OCI-M2 (cell line): ENCODE measurements at regions not wholly inside any gene's neighbourhood (a gene's known extent, or its start where the extent isn't known, plus 50 kb on each side); places are given as distances from the start of the nearest gene placed in this dataset.

ENCODE experiments used
- DNase-seq: peaks from one replicate; lab custom pipeline; 2025; ENCODE audit not compliant: unreplicated experiment; lab: John Stamatoyannopoulos, UW

DNA sequence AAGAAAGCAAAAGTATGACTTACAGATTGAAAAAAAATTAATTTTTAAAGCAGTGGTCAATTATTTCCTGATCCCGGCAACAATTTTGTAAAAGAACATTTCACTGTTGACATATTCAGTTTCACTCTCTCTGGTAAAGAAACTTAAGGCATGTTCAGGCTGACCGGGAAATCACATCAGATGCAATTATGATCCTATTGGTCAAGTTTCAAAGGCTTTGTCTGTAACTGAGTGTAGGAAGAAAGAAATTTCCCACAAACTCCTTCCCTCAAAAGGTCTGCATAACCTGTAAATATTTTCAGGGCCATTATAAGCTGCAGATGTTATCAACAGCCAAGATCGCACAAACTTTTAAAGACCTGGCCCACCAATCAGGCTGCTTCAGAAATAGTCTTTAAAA lies 205.4 kb upstream of the IGF1R start:
- no peak for DNase-seq

- DNase-seq, result no peak
These were observed 204.8 kb upstream of the IGF1R start for GRCh38 chr15:98443526-98443925.

DNA sequence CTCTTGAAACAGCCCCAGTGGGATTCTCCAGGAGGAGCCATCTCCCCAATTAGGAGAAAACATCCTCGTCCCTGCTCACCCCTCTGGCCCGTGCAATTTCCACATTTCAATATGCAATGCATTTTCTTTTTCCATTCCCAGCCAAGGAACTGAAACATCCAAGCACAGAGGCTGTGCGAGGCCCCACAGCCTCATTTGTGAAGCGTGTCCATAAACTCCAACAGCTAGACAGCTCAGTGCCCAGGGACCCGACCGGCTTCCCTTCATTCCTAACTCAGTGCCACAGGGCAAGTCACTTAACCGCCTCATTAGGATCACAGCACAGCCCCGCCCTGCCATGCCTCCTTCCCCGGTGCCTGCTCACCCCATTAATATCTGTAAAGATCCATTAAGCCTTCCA lies 204.2 kb upstream of the IGF1R start:
- no peak for DNase-seq

GRCh38 chr15:98445315-98445714 lies 203.0 kb upstream of the IGF1R start:
- no peak for DNase-seq

DNA sequence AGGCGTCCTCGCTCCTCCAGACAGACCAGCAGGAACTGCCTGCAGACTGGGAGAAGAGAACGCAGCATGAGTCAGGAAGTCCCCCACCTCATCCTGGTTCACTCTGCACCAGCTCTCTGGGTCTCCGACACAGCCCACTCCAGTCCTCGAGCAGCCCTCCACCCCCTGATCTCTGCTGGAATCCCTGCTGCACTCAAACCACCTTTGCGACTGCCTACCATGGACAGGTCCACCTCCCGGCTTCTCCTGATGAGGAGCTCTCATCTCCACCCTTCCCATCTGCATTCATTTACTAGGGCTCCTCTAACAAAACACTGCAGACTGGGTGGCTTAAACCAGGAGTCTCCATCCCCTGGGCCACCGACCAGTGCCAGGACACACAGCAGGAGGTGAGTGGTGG lies 202.3 kb upstream of the IGF1R start:
- DNase-seq, result no peak

- DNase-seq, result no peak
These were observed 201.3 kb upstream of the IGF1R start for GRCh38 chr15:98447069-98447468.

GRCh38 chr15:98451236-98451635 lies 197.1 kb upstream of the IGF1R start:
- no peak for DNase-seq

DNA sequence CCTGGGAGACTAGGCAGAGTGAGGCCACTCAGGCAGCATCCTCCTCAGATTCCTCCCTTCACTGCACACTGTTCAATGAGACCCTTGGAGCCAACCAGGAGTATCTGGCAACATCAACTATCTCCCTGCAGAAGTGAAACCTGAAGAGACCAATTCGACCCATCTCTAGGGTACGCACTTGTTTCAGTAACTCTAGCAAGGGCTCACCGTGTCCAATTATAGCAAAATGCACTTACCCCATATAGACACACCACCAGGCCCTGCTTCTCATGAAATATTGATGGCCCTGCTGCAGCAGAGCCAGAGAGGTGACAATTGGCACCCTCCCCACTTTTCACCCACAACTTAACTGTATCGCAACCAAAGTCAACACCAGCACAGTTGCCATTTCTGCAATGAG lies 196.1 kb upstream of the IGF1R start:
- no peak for DNase-seq

GRCh38 chr15:98455904-98456303 lies 192.4 kb upstream of the IGF1R start:
- no peak for DNase-seq

DNA sequence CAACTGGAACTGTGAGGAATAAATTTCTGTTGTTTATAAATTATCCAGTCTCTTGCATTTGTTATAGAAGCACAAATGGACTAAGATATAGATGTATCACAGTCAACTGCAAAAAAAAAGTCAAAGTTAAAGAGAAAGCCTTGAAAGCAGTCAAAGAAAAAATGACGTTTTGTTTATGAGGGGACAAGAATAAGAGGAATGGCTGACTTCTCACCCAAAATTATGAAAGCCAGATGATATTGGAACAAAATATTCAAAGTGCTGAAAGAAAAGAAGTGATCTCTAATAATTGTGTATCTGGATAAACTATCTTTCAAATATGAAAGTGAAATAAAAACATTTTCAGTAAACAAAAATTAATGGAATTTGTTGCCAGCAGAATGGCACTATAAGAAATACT lies 171.8 kb upstream of the IGF1R start:
- DNase-seq, result no peak

DNA sequence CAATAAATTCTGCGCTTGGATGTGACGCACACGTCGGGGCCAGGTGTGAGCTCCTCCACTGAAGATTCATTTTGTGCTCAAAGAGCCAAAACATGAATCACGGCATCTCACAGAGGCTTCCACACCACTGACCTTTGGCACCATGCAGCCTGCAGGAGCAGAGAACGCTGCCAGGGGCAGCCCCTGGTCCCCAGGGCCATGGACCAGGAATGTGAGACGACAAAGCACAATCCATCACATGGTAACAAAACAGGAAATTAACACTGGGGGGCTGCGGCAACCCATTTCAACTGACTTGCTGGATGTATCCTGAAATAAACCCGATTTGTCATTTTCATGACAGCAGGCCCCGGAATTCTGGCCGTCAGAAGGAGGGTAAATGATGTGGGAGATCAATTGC lies 167.5 kb upstream of the IGF1R start:
- DNase-seq, result no peak

DNA sequence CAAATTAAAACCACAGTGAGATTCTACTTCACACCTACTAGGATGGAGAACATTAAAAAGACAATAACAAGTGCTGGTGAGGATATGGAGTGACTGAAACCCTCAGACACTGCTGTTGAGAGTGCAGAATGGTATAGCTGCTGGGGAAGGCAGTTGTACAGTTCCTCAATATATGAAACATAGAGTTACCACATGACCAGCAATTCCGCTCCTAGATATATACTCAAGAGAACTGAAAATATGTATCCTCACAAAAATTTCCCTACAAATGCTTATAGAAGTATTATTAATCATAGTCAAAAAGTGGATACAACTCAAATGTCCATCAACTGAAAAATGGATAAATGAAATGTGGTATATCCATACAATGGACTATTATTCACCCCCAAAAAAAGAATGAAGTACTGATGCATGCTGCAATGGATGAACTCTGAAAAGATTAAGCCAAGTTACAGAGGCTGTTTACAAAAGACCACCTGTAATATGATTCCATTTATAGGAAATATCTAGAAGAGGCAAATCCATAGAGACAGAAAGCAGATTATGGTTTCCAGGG lies 164.7 kb upstream of the IGF1R start:
- no peak for DNase-seq

DNA sequence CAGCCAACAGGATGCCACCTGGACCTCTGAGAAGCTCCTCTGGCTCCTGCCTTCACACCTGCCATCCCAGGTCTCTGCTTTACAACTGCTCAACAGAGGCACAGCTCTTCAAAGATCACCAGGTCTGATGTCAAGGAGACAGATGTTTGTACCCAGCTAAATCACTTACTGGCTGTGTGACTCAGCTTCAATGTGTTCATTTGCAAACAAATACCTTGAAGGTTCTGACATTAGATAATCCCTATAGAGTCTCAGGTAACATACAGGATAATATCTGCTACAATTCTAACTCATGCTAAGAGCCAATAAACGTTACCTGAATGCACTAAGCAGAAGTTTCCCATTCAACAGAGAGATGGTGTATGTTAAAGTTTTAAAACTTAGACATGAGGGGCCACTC lies 163.4 kb upstream of the IGF1R start:
- no peak for DNase-seq

DNA sequence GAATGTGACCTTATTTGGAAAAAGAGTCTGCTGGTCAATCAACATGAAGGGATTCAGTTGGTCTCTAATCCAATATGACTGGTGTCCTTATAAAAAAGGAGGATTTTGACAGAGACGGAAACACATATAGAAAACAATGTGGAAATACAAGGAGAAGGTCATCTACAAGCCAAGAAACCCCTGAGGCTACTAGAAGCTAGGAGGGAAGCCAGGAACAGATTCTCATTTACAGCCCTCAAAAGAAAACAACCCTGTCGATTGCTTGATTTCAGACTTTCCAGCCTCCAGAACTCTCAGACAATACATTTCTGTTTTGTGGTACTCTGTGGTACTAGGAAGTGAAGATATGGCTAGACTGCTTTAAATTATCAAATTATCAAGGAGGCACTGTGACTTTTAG lies 162.9 kb upstream of the IGF1R start:
- no peak for DNase-seq

DNA sequence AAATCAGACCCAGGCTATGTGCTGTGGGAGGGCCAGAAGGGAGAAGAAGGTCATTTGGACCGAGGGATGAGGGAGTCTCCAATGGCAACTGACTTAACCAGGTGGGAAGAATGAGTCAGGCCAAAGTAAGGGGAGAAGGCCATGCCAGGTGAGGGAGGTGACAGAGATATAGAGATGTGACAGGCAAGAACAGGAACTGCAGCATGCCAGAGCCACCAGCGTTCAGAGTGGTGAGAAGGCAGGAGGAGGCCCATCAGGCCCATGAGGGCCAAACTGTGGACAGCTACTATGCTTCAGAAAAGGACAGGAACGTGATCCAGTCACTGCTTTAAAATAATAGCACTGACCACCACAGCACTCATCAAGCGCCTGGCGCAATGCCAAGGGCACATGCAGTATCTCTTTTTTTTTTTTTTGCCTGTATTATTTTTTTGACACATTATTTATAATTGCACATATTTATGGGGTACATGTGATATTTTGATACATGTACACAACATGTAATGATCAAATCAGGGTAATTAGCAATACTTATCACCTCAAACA lies 154.3 kb upstream of the IGF1R start:
- DNase-seq, result no peak

GRCh38 chr15:98501192-98501591 lies 147.1 kb upstream of the IGF1R start:
- DNase-seq, result no peak

- no peak for DNase-seq
These were observed 146.7 kb upstream of the IGF1R start for GRCh38 chr15:98501632-98502031.

- DNase-seq, result no peak
These were observed 144.4 kb upstream of the IGF1R start for GRCh38 chr15:98503970-98504369.

- no peak for DNase-seq
These were observed 143.3 kb upstream of the IGF1R start for GRCh38 chr15:98504998-98505397.

GRCh38 chr15:98505611-98506031 lies 142.7 kb upstream of the IGF1R start:
- no peak for DNase-seq

- no peak for DNase-seq
These were observed 142.2 kb upstream of the IGF1R start for GRCh38 chr15:98506172-98506571.

- DNase-seq, result no peak
These were observed 141.6 kb upstream of the IGF1R start for GRCh38 chr15:98506711-98507110.

GRCh38 chr15:98513428-98513986 lies 134.8 kb upstream of the IGF1R start:
- DNase-seq, result no peak
